ENCODE measurements at regions not wholly inside any gene's neighbourhood (a gene's known extent, or its start where the extent isn't known, plus 50 kb on each side); places are given as distances from the start of the nearest gene placed in this dataset.

GRCh38 chr16:66155933-66156332, 210.6 kb upstream of the CDH5 start:
- TF ChIP-seq CTCF (IDR thresholded peaks at IDR 0.05) (no peak), POLR2AphosphoS5 (IDR thresholded peaks at IDR 0.05) (no peak), POLR2A (IDR thresholded peaks at IDR 0.05; ENCODE audit: low read depth) (no peak)
